ENCODE measurements at regions not wholly inside any gene's neighbourhood (a gene's known extent, or its start where the extent isn't known, plus 50 kb on each side); places are given as distances from the start of the nearest gene placed in this dataset.

DNA sequence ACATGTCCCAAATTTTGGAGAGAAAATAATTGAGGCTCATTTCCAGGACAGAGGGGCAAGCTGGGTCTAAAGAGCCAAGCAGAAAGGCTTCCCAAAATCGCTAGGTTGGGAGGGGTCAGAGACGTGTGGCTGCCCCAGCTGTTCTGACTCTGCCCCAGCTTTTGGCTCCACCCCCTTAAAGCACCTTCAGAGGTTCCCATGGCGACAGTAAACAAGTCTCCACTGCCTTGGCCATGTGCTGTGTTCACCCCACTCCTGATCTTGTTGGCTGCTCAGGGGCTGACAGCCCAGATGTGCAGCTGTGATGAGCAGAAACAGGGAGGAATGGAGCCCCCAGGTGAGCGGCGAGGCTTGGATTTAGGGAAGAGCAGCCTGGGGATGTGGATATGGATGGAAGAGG is 72.8 kb upstream of the SPTLC3 start:
- TF ChIP-seq, protein P1, sequence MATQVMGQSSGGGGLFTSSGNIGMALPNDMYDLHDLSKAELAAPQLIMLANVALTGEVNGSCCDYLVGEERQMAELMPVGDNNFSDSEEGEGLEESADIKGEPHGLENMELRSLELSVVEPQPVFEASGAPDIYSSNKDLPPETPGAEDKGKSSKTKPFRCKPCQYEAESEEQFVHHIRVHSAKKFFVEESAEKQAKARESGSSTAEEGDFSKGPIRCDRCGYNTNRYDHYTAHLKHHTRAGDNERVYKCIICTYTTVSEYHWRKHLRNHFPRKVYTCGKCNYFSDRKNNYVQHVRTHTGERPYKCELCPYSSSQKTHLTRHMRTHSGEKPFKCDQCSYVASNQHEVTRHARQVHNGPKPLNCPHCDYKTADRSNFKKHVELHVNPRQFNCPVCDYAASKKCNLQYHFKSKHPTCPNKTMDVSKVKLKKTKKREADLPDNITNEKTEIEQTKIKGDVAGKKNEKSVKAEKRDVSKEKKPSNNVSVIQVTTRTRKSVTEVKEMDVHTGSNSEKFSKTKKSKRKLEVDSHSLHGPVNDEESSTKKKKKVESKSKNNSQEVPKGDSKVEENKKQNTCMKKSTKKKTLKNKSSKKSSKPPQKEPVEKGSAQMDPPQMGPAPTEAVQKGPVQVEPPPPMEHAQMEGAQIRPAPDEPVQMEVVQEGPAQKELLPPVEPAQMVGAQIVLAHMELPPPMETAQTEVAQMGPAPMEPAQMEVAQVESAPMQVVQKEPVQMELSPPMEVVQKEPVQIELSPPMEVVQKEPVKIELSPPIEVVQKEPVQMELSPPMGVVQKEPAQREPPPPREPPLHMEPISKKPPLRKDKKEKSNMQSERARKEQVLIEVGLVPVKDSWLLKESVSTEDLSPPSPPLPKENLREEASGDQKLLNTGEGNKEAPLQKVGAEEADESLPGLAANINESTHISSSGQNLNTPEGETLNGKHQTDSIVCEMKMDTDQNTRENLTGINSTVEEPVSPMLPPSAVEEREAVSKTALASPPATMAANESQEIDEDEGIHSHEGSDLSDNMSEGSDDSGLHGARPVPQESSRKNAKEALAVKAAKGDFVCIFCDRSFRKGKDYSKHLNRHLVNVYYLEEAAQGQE (IDR thresholded peaks at IDR 0.05; ENCODE audit: insufficient replicate concordance, low read depth): no peak
- TF ChIP-seq CTCF (IDR thresholded peaks at IDR 0.05; ENCODE audit: insufficient read depth, low read length) (no peak), SPI1 (IDR thresholded peaks at IDR 0.05; ENCODE audit: borderline replicate concordance, low read depth) (no peak), POLR2AphosphoS5 (IDR thresholded peaks at IDR 0.05; ENCODE audit: low read depth) (no peak), GABPA (IDR thresholded peaks at IDR 0.05; ENCODE audit: low read depth) (no peak)
- Histone ChIP-seq H3K27ac (replicated peaks) (no peak overlapping the region), H3K27me3 (ENCODE audit: insufficient read depth, poor library complexity, severe bottlenecking) (no peaks in the 10 kb centered on the region), H3K4me3 (replicated peaks; ENCODE audit: insufficient read depth, low read length) (no peak overlapping the region)
- DNase-seq (ENCODE audit: low read depth in 1 of 2, low spot score in 1 of 2): no peak

DNA sequence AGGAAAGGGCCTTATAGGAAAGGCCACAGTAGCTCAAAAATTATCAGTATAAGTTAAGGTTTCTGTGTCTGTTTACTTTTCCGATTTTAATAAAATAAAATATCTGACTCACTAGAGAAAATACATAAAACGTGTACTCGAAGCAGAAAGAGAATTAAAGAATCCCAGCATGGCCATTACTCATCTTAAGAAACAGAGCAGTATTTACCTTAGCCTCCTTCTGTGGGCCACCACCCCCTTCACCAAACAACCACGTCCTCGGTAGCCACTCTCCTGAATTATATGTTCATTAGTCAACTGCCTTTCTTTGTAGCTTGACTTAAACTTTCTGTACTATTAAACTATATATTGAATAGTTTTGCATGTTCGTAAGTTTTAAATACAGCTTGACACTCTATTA is 72.2 kb upstream of the SPTLC3 start:
- TF ChIP-seq SPI1 (IDR thresholded peaks at IDR 0.05; ENCODE audit: borderline replicate concordance, low read depth) (no peak), POLR2AphosphoS5 (IDR thresholded peaks at IDR 0.05; ENCODE audit: low read depth) (no peak), CTCF (IDR thresholded peaks at IDR 0.05; ENCODE audit: insufficient read depth, low read length) (no peak), GABPA (IDR thresholded peaks at IDR 0.05; ENCODE audit: low read depth) (no peak)
- TF ChIP-seq, protein P1 (IDR thresholded peaks at IDR 0.05; ENCODE audit: insufficient replicate concordance, low read depth): no peak
- Histone ChIP-seq H3K27ac (replicated peaks) (no peak overlapping the region), H3K4me3 (replicated peaks; ENCODE audit: insufficient read depth, low read length) (no peak overlapping the region), H3K27me3 (ENCODE audit: insufficient read depth, poor library complexity, severe bottlenecking) (no peaks in the 10 kb centered on the region)
- no peak for DNase-seq (ENCODE audit: low read depth in 1 of 2, low spot score in 1 of 2)

GRCh38 chr20:12941025-12941424 is 67.7 kb upstream of the SPTLC3 start:
- Histone ChIP-seq H3K4me3 (replicated peaks; ENCODE audit: insufficient read depth, low read length) (no peak overlapping the region), H3K27ac (replicated peaks) (no peak overlapping the region), H3K27me3 (ENCODE audit: insufficient read depth, poor library complexity, severe bottlenecking) (no peaks in the 10 kb centered on the region)
- DNase-seq (ENCODE audit: low read depth in 1 of 2, low spot score in 1 of 2): no peak
- TF ChIP-seq POLR2AphosphoS5 (IDR thresholded peaks at IDR 0.05; ENCODE audit: low read depth) (no peak), CTCF (IDR thresholded peaks at IDR 0.05; ENCODE audit: insufficient read depth, low read length) (no peak), GABPA (IDR thresholded peaks at IDR 0.05; ENCODE audit: low read depth) (no peak), SPI1 (IDR thresholded peaks at IDR 0.05; ENCODE audit: borderline replicate concordance, low read depth) (no peak)
- TF ChIP-seq, protein P1 (IDR thresholded peaks at IDR 0.05; ENCODE audit: insufficient replicate concordance, low read depth): no peak

Measured in HL-60 (cell line).